Esophagus muscularis mucosa (tissue), 4 donors: ENCODE measurements at regions not wholly inside any gene's neighbourhood (a gene's known extent, or its start where the extent isn't known, plus 50 kb on each side); places are given as distances from the start of the nearest gene placed in this dataset.
A peak's percentile ranks its signal among the peaks of the same experiment; 100 is the strongest.

Experiments used
- DNase-seq: peaks from one replicate; pipeline ENCODE4 v3.0.0-alpha.2; 2017; ENCODE audit errors: extremely low spot score
- H3K27ac ChIP-seq, 4 donors: fragments of 200-600 bp; sonication (generic); replicated peaks in 1 of 4; 1 replicate in 3 of 4; 2 replicates in 1 of 4; pipeline ENCODE4 v1.5.1; 2016 to 2019; ENCODE audit warnings: mild to moderate bottlenecking in 1 of 4
- H3K27me3 ChIP-seq, 4 donors: fragments of 200-600 bp; sonication (generic); one replicate each; pipeline versions ENCODE4 v1.5.1 to v1.6.0; 2016 to 2019
- H3K36me3 ChIP-seq, 4 donors: fragments of 200-600 bp; sonication (generic); one replicate each; pipeline ENCODE4 v1.5.1; 2016 to 2019
- H3K4me1 ChIP-seq, 4 donors: fragments of 200-600 bp; sonication (generic); one replicate each; pipeline ENCODE4 v1.5.1; 2016 to 2019
- H3K4me3 ChIP-seq, 4 donors: fragments of 200-600 bp; sonication (generic); 1 replicate in 2 of 4; 2 replicates in 2 of 4; pipeline ENCODE4 v1.5.1; 2016 to 2019; ENCODE audit warnings: mild to moderate bottlenecking in 4 of 4, moderate library complexity in 1 of 4
- H3K9me3 ChIP-seq, 4 donors: fragments of 200-600 bp; sonication (generic); 1 replicate in 3 of 4; 2 replicates in 1 of 4; pipeline ENCODE4 v1.5.1; 2016 to 2019
- CTCF ChIP-seq, 3 experiments: fragments of 200-600 bp in 2 of 3; fragments of 450-650 bp in 1 of 3; sonication (generic) in 2 of 3; IDR thresholded peaks; one replicate each; pipeline ENCODE4 v1.5.1; 2017 to 2019; ENCODE audit warnings: antibody characterized with exemption in 3 of 3, mild to moderate bottlenecking in 2 of 3, moderate library complexity in 1 of 3
- EP300 ChIP-seq: sonication (generic); formaldehyde crosslinking; IDR thresholded peaks from one replicate; pipeline ENCODE4 v1.6.1; 2017; ENCODE audit warnings: antibody characterized with exemption
- POLR2A ChIP-seq: fragments of 450-650 bp; IDR thresholded peaks from one replicate; pipeline ENCODE4 v1.6.1; 2017; ENCODE audit warnings: antibody characterized with exemption, moderate library complexity, mild to moderate bottlenecking, low read depth
- POLR2AphosphoS5 ChIP-seq, 2 donors: sonication (generic); formaldehyde crosslinking; IDR thresholded peaks; one replicate each; pipeline ENCODE4 v1.6.1; 2017; ENCODE audit warnings: antibody characterized with exemption in 2 of 2
- WGBS: methylation state at CpG from one replicate; pipeline ENCODE4 v1.1.5; 2018; 5-methylcytosine and 5-hydroxymethylcytosine counted together
- intact Hi-C: fragments of 100-400 bp; cut with DNase I; formaldehyde crosslinking; loops from one replicate; pipeline ENCODE4 v1.15.1; 2023

- no peaks in the 10 kb centered on the region for H3K36me3 ChIP-seq
- intact Hi-C loops: no loop called here
- WGBS: 96% methylated on average over 3 of the region's 3 CpGs
Measured at GRCh38 chr3:124582621-124583395, 147.4 kb upstream of the UMPS start.

GRCh38 chr3:124584245-124584551, 146.1 kb upstream of the UMPS start:
- intact Hi-C loops: no loop called here
- H3K27ac ChIP-seq: peak overlapping the region in 2 of 4 donors; percentile 49 to 50

More at GRCh38 chr3:124582621-124583395, 147.4 kb upstream of the UMPS start:
- TF ChIP-seq POLR2AphosphoS5 (IDR thresholded peaks at IDR 0.05) (no peak), EP300 (no peak), POLR2A (no peak), CTCF (IDR thresholded peaks at IDR 0.05) (no peak)
- Histone ChIP-seq H3K4me1 (peaks cover 17 to 18% (median 18%) of the 10 kb centered on the region in 4 donors), H3K9me3 (no peaks in the 10 kb centered on the region), H3K27me3 (peaks cover 0 to 7% (median 0%) of the 10 kb centered on the region in 4 donors), H3K4me3 (no peak overlapping the region), H3K27ac (no peak overlapping the region)
- no peak for DNase-seq

GRCh38 chr3:124584552-124585391, 145.5 kb upstream of the UMPS start:
- peak overlapping the region; percentile 49 to 68 (median 51) for H3K27ac ChIP-seq
- intact Hi-C loops: no loop called here

More at GRCh38 chr3:124584245-124584551, 146.1 kb upstream of the UMPS start:
- Histone ChIP-seq H3K4me3 (peak overlapping the region; percentile 53 to 63 (median 61)), H3K4me1 (peaks cover 17 to 18% (median 18%) of the 10 kb centered on the region in 4 donors), H3K36me3 (no peaks in the 10 kb centered on the region), H3K9me3 (no peaks in the 10 kb centered on the region), H3K27me3 (peaks cover 0 to 7% (median 0%) of the 10 kb centered on the region in 4 donors)
- WGBS: 31% methylated on average over 6 of the region's 9 CpGs
- no peak for TF ChIP-seq EP300
- no peak for TF ChIP-seq CTCF (IDR thresholded peaks at IDR 0.05)
- TF ChIP-seq POLR2AphosphoS5 (IDR thresholded peaks at IDR 0.05): no peak
- TF ChIP-seq POLR2A: no peak
- DNase-seq: no peak

More at GRCh38 chr3:124584552-124585391, 145.5 kb upstream of the UMPS start:
- TF ChIP-seq EP300 (no peak), POLR2AphosphoS5 (IDR thresholded peaks at IDR 0.05) (peak; percentile 58), CTCF (IDR thresholded peaks at IDR 0.05) (no peak), POLR2A (no peak)
- Histone ChIP-seq H3K27me3 (peaks cover 0 to 7% (median 0%) of the 10 kb centered on the region in 4 donors), H3K9me3 (no peaks in the 10 kb centered on the region), H3K4me1 (peaks cover 17 to 18% (median 18%) of the 10 kb centered on the region in 4 donors), H3K36me3 (no peaks in the 10 kb centered on the region), H3K4me3 (peak overlapping the region; percentile 53 to 63 (median 61))
- 2% methylated on average over 36 of the region's 59 CpGs for WGBS
- no peak for DNase-seq
